Stomach (tissue), 8 donors: ENCODE measurements at regions not wholly inside any gene's neighbourhood (a gene's known extent, or its start where the extent isn't known, plus 50 kb on each side); places are given as distances from the start of the nearest gene placed in this dataset.

Experiments used
- DNase-seq, 2 donors: peaks; one replicate each; pipeline versions ENCODE4 v3.0.0 to v3.0.0-alpha.2; 2013 to 2019
- H3K27ac ChIP-seq, 5 donors: fragments of 200-600 bp in 4 of 5; sonication (generic) in 4 of 5; one replicate each; pipeline ENCODE4 v1.5.1; 2013 to 2019; ENCODE audit warnings: mild to moderate bottlenecking in 1 of 5, moderate library complexity in 1 of 5
- H3K27me3 ChIP-seq, 3 donors: fragments of 200-600 bp; sonication (generic); one replicate each; pipeline ENCODE4 v1.5.1; 2017 to 2019; ENCODE audit warnings: mixed run types in 1 of 3
- H3K36me3 ChIP-seq, 4 donors: fragments of 200-600 bp; sonication (generic); 1 replicate in 3 of 4; 2 replicates in 1 of 4; pipeline ENCODE4 v1.5.1; 2016 to 2019
- H3K4me1 ChIP-seq, 4 donors: fragments of 200-600 bp; sonication (generic); one replicate each; pipeline ENCODE4 v1.5.1; 2016 to 2019
- H3K4me3 ChIP-seq, 4 donors: fragments of 200-600 bp; sonication (generic) in 3 of 4; one replicate each; pipeline ENCODE4 v1.5.1; 2016 to 2019; ENCODE audit warnings: mild to moderate bottlenecking in 1 of 4
- H3K9me3 ChIP-seq, 4 donors: fragments of 200-600 bp; sonication (generic); one replicate each; pipeline ENCODE4 v1.5.1; 2016 to 2019
- CTCF ChIP-seq, 7 experiments: fragments of 450-650 bp in 4 of 7; fragments of 200-600 bp in 3 of 7; sonication (generic) in 3 of 7; IDR thresholded peaks; one replicate each; pipeline ENCODE4 v1.5.1; 2016 to 2019; ENCODE audit warnings: antibody characterized with exemption in 7 of 7, control low read depth in 2 of 7, mild to moderate bottlenecking in 1 of 7
- EP300 ChIP-seq: sonication (generic); formaldehyde crosslinking; IDR thresholded peaks from one replicate; pipeline ENCODE4 v1.6.1; 2017; ENCODE audit warnings: antibody characterized with exemption
- POLR2A ChIP-seq, 4 donors: fragments of 450-650 bp; IDR thresholded peaks; one replicate each; pipeline ENCODE4 v1.6.1; 2016; ENCODE audit warnings: antibody characterized with exemption in 4 of 4, control low read depth in 2 of 4, mild to moderate bottlenecking in 1 of 4, moderate library complexity in 1 of 4
- POLR2AphosphoS5 ChIP-seq, 3 donors: sonication (generic); formaldehyde crosslinking; IDR thresholded peaks; one replicate each; pipeline ENCODE4 v1.6.1; 2016; ENCODE audit warnings: antibody characterized with exemption in 3 of 3
- WGBS, 5 donors: extraction: QIAGEN DNeasy Blood & Tissue Kit in 3 of 5; methylation state at CpG; one replicate each; pipeline versions ENCODE4 v1.1.5 to v1.1.7; 2013 to 2018; 5-methylcytosine and 5-hydroxymethylcytosine counted together
- intact Hi-C: fragments of 100-400 bp; cut with DNase I; formaldehyde crosslinking; loops from one replicate; pipeline ENCODE4 v1.15.1; 2023; ENCODE audit warnings: low total_unique reads
- donor health status: healthy with polysubstance abuse.
- donor health status: Bipolar disorder and iron deficiency.
- donor health status: healthy.

DNA sequence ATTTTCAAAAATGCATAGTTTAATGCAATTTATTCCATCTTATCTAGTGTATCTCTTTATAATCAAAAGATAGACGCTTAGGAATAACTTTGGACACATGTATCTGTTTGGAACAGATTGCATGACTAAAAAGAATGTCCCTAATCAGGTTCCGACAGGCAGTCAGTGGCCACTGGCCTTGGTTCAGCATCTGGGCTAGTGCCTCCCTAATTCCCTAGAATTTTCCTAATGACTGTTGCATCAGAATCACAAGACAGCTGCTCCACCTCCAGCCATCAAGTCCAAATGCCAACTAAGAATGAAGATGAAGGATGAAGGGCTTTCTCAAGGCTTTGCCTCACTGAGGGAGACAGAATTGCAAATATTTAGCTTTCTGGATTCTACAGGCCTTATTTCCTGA, 173.8 kb downstream of the EFNB2 start:
- TF ChIP-seq POLR2A (IDR thresholded peaks at IDR 0.05) = no peak
- TF ChIP-seq POLR2AphosphoS5 (IDR thresholded peaks at IDR 0.05) = no peak
- Histone ChIP-seq H3K27me3 (no peaks in the 10 kb centered on the region), H3K4me1 (no peaks in the 10 kb centered on the region), H3K27ac (no peak overlapping the region), H3K4me3 (no peak overlapping the region), H3K36me3 (no peaks in the 10 kb centered on the region), H3K9me3 (peaks cover 0 to 8% (median 2%) of the 10 kb centered on the region in 4 donors)
- DNase-seq = no peak
- intact Hi-C loops = no loop called here
- WGBS, 5 donors = 81 to 96% (median 89%) methylated on average over 2 of the region's 2 CpGs

DNA sequence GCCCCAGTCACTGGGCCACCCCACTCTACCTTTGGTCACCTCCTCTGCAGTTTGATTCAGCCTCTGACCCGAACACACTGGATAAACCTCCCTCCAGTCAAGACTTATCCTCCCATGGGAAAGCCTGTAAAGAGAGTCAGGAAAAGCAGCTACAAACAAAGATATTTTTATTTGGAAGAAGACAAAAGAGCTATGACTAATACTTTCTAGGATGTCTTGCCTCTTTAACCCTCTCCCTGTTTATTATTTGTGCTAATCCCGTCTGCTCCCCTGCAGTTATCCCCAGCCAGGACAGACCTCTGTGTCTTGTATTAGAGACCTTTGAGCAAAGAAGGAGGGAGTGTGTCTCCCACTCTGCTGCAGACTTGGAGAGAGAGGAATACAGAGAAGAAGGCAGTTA, 178.3 kb downstream of the EFNB2 start:
- Histone ChIP-seq H3K4me1 (no peaks in the 10 kb centered on the region), H3K9me3 (no peaks in the 10 kb centered on the region), H3K4me3 (no peak overlapping the region), H3K27ac (no peak overlapping the region), H3K36me3 (no peaks in the 10 kb centered on the region), H3K27me3 (no peaks in the 10 kb centered on the region)
- intact Hi-C loops = no loop called here
- DNase-seq = no peak
- 39 to 71% (median 50%) methylated on average over 2 of the region's 2 CpGs for WGBS, 5 donors
- TF ChIP-seq EP300 = no peak
- TF ChIP-seq POLR2AphosphoS5 (IDR thresholded peaks at IDR 0.05) = no peak
- TF ChIP-seq POLR2A (IDR thresholded peaks at IDR 0.05) = no peak
- TF ChIP-seq CTCF (IDR thresholded peaks at IDR 0.05) = no peak

DNA sequence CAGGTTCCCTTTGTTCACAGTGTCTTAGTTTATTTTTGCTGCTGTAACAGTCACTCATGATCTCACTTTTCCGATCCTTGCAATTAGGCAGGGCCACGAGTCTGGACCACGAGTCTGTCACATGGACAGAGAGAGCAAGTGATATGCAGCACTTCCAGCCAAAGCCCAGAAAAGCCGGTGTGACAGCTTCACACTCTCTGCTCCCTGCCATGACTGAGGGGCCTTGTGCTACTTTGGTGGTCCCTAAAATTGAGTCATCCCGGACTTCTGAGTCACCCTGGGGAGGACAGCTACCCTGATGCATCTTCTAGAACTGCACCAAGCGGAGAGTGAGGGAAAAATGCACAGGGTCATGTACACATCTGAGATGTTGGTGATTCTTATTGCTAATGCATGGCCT, 179.6 kb downstream of the EFNB2 start:
- intact Hi-C loops = no loop called here
- TF ChIP-seq POLR2A (IDR thresholded peaks at IDR 0.05) = no peak
- TF ChIP-seq EP300 = no peak
- TF ChIP-seq POLR2AphosphoS5 (IDR thresholded peaks at IDR 0.05) = no peak
- no peak for TF ChIP-seq CTCF (IDR thresholded peaks at IDR 0.05)
- no peaks in the 10 kb centered on the region for H3K9me3 ChIP-seq
- no peaks in the 10 kb centered on the region for H3K4me1 ChIP-seq
- no peak for DNase-seq
- 87 to 93% (median 89%) methylated on average over 6 of the region's 6 CpGs for WGBS, 5 donors
- H3K36me3 ChIP-seq = no peaks in the 10 kb centered on the region
- no peaks in the 10 kb centered on the region for H3K27me3 ChIP-seq
- no peak overlapping the region for H3K4me3 ChIP-seq
- no peak overlapping the region for H3K27ac ChIP-seq

DNA sequence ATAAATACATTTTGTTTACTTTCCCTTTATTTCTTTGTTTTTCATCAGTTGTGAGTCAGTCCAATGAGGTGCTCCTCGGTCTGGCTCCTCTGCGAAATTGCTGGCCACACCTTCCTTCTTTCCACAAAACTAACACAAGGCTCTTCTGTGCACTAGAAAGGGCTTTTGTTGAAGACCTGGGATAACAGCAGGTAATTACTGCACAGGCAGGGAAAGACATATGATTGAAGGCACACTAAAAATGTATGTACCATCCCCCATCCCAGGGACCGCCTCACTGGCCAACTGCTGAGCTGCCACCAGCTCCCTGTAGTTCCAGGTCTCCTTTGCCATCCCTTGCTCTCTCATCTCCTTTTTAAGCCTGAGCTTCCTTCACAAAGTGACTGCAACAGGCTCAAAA, 180.5 kb downstream of the EFNB2 start:
- intact Hi-C loops = no loop called here
- peak in 1 of 2 donors; percentile 27 for DNase-seq
- H3K9me3 ChIP-seq = no peaks in the 10 kb centered on the region
- peaks cover 0 to 7% (median 3%) of the 10 kb centered on the region in 4 donors for H3K4me1 ChIP-seq
- no peaks in the 10 kb centered on the region for H3K27me3 ChIP-seq
- H3K4me3 ChIP-seq = no peak overlapping the region
- 58 to 68% (median 65%) methylated on average over 3 of the region's 3 CpGs for WGBS, 5 donors
- no peak overlapping the region for H3K27ac ChIP-seq
- H3K36me3 ChIP-seq = no peaks in the 10 kb centered on the region
- TF ChIP-seq POLR2A (IDR thresholded peaks at IDR 0.05) = no peak
- no peak for TF ChIP-seq POLR2AphosphoS5 (IDR thresholded peaks at IDR 0.05)
- no peak for TF ChIP-seq CTCF (IDR thresholded peaks at IDR 0.05)
- TF ChIP-seq EP300 = no peak

GRCh38 chr13:106352850-106353249, 182.6 kb downstream of the EFNB2 start:
- no peak overlapping the region for H3K27ac ChIP-seq
- no peak for DNase-seq

More at GRCh38 chr13:106352850-106353249, 182.6 kb downstream of the EFNB2 start:
- Histone ChIP-seq H3K36me3 (no peaks in the 10 kb centered on the region), H3K27me3 (peaks cover 0 to 12% (median 0%) of the 10 kb centered on the region in 3 donors), H3K4me1 (peaks cover 0 to 27% (median 17%) of the 10 kb centered on the region in 4 donors), H3K9me3 (no peaks in the 10 kb centered on the region), H3K4me3 (no peak overlapping the region)
- TF ChIP-seq POLR2A (IDR thresholded peaks at IDR 0.05) (no peak), EP300 (no peak), CTCF (IDR thresholded peaks at IDR 0.05) (no peak), POLR2AphosphoS5 (IDR thresholded peaks at IDR 0.05) (no peak)
- intact Hi-C loops = no loop called here
